ENCODE measurements at regions not wholly inside any gene's neighbourhood (a gene's known extent, or its start where the extent isn't known, plus 50 kb on each side); places are given as distances from the start of the nearest gene placed in this dataset.

DNA sequence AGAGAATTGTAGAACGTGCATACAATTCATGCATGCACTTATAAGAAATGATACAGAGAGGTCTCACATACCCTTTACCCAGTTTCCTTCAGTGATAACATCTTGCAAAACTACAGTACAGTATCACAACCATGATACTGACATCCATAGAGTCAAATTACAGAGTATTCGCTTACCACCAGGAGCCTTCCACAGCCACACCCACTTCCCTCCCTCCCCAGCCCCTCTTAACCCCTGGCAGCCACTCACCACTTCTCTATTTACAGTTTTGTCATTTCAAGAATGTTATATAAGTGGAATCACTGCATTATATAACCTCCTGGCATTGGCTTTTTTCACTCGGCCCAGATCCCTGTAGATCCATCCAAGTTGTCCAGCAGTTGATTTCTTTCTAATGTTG is 143.8 kb downstream of the ZNF248 start:
- ATAC-seq (no peak), DNase-seq (no peak)
- ChIA-PET POLR2A (no interaction called here), CTCF (no interaction called here)
- Mint-ChIP-seq H3K4me1 (ENCODE audit: low read depth) (no peaks in the 10 kb centered on the region), H3K36me3 (ENCODE audit: low read depth) (no peaks in the 10 kb centered on the region), H3K9me3 (peaks cover 9% of the 10 kb centered on the region), H3K27ac (no peak overlapping the region), H3K4me3 (no peak overlapping the region), H3K27me3 (no peaks in the 10 kb centered on the region)
- intact Hi-C loops (cut with micrococcal nuclease) = no loop called here
- TF ChIP-seq CTCF (IDR thresholded peaks at IDR 0.05) = no peak

DNA sequence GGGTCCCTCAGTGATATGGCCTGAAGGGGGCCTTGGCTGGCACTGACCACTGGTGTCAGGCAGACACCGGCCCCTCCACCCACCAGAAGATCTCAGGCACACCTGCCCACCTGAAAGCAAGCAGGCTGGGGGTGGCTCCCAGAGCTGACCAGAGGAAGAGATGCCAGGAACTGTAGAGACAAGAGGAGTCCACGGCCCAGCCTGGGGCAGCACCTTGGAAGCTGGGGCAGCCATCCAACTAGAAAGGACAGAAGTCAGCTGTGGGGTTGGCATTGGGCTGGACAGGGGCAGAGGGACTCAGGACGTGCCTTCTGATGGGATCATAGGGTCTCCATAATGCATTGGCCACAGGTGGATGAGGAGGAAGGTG is 144.3 kb downstream of the ZNF248 start:
- CTCF ChIA-PET = no interaction called here
- H3K36me3 Mint-ChIP-seq (ENCODE audit: low read depth) = no peaks in the 10 kb centered on the region

GRCh38 chr10:37712489-37713131 is 144.8 kb downstream of the ZNF248 start:
- ChIA-PET POLR2A (no interaction called here), CTCF (no interaction called here)
- TF ChIP-seq CTCF (IDR thresholded peaks at IDR 0.05) = no peak
- H3K27me3 Mint-ChIP-seq = no peaks in the 10 kb centered on the region
- no peak overlapping the region for H3K27ac Mint-ChIP-seq
- no peak overlapping the region for H3K4me3 Mint-ChIP-seq
- H3K9me3 Mint-ChIP-seq = peaks cover 4% of the 10 kb centered on the region
- DNase-seq = no peak
- H3K36me3 Mint-ChIP-seq (ENCODE audit: low read depth) = no peaks in the 10 kb centered on the region
- intact Hi-C loops (cut with micrococcal nuclease) = no loop called here
- H3K4me1 Mint-ChIP-seq (ENCODE audit: low read depth) = no peaks in the 10 kb centered on the region
- no peak for ATAC-seq

More for the DNA sequence above, 144.3 kb downstream of the ZNF248 start:
- Mint-ChIP-seq H3K4me3 (no peak overlapping the region), H3K9me3 (peaks cover 6% of the 10 kb centered on the region), H3K27ac (no peak overlapping the region), H3K27me3 (no peaks in the 10 kb centered on the region), H3K4me1 (ENCODE audit: low read depth) (no peaks in the 10 kb centered on the region)
- intact Hi-C loops (cut with micrococcal nuclease) = no loop called here
- no peak for TF ChIP-seq CTCF (IDR thresholded peaks at IDR 0.05)
- DNase-seq = no peak
- no peak for ATAC-seq
- POLR2A ChIA-PET = no interaction called here

GRCh38 chr10:37711617-37712488 is 145.6 kb downstream of the ZNF248 start:
- Mint-ChIP-seq H3K36me3 (ENCODE audit: low read depth) (no peaks in the 10 kb centered on the region), H3K4me3 (no peak overlapping the region), H3K27ac (no peak overlapping the region), H3K9me3 (peaks cover 1% of the 10 kb centered on the region), H3K27me3 (no peaks in the 10 kb centered on the region), H3K4me1 (ENCODE audit: low read depth) (no peaks in the 10 kb centered on the region)
- TF ChIP-seq CTCF (IDR thresholded peaks at IDR 0.05) = no peak
- POLR2A ChIA-PET = no interaction called here
- ATAC-seq (no peak), DNase-seq (no peak)
- intact Hi-C loops (cut with micrococcal nuclease) = no loop called here
- CTCF ChIA-PET = no interaction called here

DNA sequence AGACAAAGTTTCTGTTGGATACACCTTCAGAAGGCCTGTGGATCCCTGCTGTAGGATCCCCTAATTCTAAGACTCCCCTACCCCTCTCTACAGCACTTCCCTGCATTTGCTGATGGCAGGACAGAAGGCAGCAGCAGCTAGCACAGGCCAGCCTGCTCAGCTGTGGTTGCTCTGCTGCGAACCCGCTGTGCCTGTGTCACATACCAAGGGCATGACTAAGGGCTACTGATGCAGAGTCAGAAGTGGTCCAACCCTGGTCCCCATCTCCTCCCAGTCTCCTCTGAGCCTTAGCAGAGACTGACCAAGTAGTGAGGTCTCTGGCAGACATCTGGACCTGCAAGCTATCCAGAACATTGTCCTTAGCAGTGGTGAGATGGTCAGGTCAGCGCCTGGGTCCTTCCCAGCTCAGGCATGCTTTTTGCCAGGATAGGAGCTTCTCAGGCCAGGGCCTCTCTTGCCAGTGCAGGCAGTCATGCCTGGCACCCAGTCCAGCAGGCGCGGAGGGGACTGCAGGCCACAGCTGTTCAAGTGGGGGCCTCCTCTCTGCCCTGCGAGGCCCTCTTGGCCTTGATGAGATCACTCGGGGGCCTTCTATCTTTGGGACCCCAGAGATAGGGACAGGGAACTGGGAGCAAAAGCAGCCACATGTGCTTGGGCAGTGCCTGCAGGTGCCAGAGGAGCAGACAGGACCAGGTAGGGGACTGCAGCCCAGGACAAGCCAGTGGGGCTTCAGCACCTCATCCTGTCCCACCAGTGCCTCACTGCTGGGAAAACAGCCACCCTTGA is 146.4 kb downstream of the ZNF248 start:
- ATAC-seq = no peak

More for the DNA sequence above, 146.4 kb downstream of the ZNF248 start:
- intact Hi-C loops (cut with micrococcal nuclease) = no loop called here
- H3K27me3 Mint-ChIP-seq = no peaks in the 10 kb centered on the region
- H3K36me3 Mint-ChIP-seq (ENCODE audit: low read depth) = no peaks in the 10 kb centered on the region
- no peak for DNase-seq
- no peak overlapping the region for H3K27ac Mint-ChIP-seq
- H3K4me3 Mint-ChIP-seq = no peak overlapping the region
- ChIA-PET CTCF (no interaction called here), POLR2A (no interaction called here)
- peaks cover 4% of the 10 kb centered on the region for H3K9me3 Mint-ChIP-seq
- no peaks in the 10 kb centered on the region for H3K4me1 Mint-ChIP-seq (ENCODE audit: low read depth)
- TF ChIP-seq CTCF (IDR thresholded peaks at IDR 0.05) = no peak

All from activated CD8-positive, alpha-beta T cell treated with anti-CD3 and anti-CD28 coated beads for 36 hours (primary cell).